22Rv1 (cell line): ENCODE measurements at regions not wholly inside any gene's neighbourhood (a gene's known extent, or its start where the extent isn't known, plus 50 kb on each side); places are given as distances from the start of the nearest gene placed in this dataset.

Source experiments
- ZFX ChIP-seq: fragments of 450-650 bp; IDR thresholded peaks from 2 replicates; pipeline ENCODE4 v1.6.1; 2017; ENCODE audit warnings: antibody characterized with exemption, borderline replicate concordance
- TF ChIP-seq, protein P1 (sequence below): fragments of 450-650 bp; IDR thresholded peaks from 2 replicates; pipeline ENCODE4 v1.5.1; 2017; ENCODE audit warnings: mild to moderate bottlenecking

DNA sequence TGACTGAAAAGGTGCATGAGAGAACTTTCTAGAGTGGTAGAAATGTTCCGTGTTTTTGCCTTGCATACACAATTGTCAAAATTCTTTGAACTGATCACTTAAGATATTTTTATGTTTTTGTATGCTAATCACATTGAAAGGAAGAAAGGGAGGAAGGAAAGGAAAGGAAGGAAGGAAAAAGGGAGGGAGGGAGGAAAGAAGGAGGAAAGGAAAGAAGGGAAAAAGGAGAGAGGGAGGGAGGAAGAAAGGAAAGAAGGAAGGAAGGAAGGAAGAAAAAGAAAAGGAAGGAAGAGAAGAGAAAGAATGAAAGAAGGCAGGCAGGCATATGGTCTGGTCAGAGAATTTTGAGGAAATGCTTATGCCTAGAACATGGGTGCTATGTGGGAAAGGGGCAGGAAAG lies 68.4 kb upstream of the PGBD5 start:
- TF ChIP-seq, protein P1, sequence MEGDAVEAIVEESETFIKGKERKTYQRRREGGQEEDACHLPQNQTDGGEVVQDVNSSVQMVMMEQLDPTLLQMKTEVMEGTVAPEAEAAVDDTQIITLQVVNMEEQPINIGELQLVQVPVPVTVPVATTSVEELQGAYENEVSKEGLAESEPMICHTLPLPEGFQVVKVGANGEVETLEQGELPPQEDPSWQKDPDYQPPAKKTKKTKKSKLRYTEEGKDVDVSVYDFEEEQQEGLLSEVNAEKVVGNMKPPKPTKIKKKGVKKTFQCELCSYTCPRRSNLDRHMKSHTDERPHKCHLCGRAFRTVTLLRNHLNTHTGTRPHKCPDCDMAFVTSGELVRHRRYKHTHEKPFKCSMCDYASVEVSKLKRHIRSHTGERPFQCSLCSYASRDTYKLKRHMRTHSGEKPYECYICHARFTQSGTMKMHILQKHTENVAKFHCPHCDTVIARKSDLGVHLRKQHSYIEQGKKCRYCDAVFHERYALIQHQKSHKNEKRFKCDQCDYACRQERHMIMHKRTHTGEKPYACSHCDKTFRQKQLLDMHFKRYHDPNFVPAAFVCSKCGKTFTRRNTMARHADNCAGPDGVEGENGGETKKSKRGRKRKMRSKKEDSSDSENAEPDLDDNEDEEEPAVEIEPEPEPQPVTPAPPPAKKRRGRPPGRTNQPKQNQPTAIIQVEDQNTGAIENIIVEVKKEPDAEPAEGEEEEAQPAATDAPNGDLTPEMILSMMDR = no peak
- TF ChIP-seq ZFX = no peak
